ENCODE measurements at regions not wholly inside any gene's neighbourhood (a gene's known extent, or its start where the extent isn't known, plus 50 kb on each side); places are given as distances from the start of the nearest gene placed in this dataset.

DNA sequence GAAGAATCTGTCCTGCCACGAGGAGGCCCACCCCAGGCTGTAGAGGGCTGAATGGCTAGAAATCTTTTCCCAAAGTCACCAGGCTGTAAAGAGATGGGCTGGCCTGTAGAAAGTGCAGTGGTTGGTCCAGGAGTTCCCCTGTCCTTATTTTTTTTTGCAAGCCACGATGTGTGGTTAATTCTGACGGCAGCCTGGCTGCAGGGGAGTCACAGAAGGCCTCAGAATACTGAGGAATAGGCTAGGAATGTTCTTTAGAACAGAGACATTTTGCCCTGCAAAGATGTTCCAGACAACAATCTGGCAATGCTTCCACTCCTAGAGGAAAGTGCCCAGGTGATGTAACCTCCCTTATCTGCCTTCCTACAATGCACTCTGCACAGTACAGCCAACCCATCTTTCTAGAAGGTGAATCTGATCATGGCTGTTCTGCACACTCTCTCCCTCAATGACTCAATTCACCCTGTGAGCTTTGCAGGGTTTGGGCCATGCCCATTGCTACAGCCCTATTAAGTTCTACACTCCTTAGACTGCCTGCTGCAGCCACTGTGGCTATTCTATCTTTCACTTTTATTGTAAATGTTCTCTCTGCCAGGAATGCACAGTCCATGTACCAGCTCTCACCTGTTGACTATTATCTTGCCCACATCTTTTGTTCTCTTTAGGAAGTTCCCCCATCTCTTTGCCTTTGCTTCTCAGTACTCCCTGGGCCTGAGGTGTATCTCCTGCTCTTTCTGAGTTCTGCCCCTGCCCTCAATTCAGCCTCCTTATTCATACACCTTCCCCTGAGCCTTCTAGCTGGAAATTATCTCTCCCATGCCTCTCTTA lies 377.8 kb upstream of the CLINT1 start:
- Histone ChIP-seq H4K20me1 (ENCODE audit: insufficient read depth) (no peaks in the 10 kb centered on the region), H3F3A (ENCODE audit: insufficient read depth, low read depth) (no peaks in the 10 kb centered on the region), H3K4me2 (no peak overlapping the region), H3K36me3 (ENCODE audit: low read depth) (no peaks in the 10 kb centered on the region), H3K4me3 (no peak overlapping the region), H3K79me2 (ENCODE audit: low read depth) (no peaks in the 10 kb centered on the region), H3K9me2 (ENCODE audit: insufficient read depth) (no peaks in the 10 kb centered on the region), H3K4me1 (replicated peaks; ENCODE audit: insufficient read depth) (no peaks in the 10 kb centered on the region), H3K9me3 (ENCODE audit: insufficient read depth, low read depth) (no peaks in the 10 kb centered on the region), H3K27me3 (ENCODE audit: insufficient read depth, low read depth) (no peaks in the 10 kb centered on the region), H2AFZ (no peak overlapping the region), H3K27ac (no peak overlapping the region)
- no TSS peak for BruUV-seq (replicated peaks)
- CTCF ChIA-PET: no interaction called here
- intact Hi-C loops (cut with micrococcal nuclease; ENCODE audit: unreplicated experiment): no loop called here
- POLR2A ChIA-PET (ENCODE audit: unreplicated experiment): no interaction called here
- DNase-seq: no peak
- TF ChIP-seq, protein P1, sequence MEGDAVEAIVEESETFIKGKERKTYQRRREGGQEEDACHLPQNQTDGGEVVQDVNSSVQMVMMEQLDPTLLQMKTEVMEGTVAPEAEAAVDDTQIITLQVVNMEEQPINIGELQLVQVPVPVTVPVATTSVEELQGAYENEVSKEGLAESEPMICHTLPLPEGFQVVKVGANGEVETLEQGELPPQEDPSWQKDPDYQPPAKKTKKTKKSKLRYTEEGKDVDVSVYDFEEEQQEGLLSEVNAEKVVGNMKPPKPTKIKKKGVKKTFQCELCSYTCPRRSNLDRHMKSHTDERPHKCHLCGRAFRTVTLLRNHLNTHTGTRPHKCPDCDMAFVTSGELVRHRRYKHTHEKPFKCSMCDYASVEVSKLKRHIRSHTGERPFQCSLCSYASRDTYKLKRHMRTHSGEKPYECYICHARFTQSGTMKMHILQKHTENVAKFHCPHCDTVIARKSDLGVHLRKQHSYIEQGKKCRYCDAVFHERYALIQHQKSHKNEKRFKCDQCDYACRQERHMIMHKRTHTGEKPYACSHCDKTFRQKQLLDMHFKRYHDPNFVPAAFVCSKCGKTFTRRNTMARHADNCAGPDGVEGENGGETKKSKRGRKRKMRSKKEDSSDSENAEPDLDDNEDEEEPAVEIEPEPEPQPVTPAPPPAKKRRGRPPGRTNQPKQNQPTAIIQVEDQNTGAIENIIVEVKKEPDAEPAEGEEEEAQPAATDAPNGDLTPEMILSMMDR (conservative IDR thresholded peaks at IDR 0.05): no peak
- TF ChIP-seq EZH2 (IDR thresholded peaks at IDR 0.05; ENCODE audit: low read depth): no peak

DNA sequence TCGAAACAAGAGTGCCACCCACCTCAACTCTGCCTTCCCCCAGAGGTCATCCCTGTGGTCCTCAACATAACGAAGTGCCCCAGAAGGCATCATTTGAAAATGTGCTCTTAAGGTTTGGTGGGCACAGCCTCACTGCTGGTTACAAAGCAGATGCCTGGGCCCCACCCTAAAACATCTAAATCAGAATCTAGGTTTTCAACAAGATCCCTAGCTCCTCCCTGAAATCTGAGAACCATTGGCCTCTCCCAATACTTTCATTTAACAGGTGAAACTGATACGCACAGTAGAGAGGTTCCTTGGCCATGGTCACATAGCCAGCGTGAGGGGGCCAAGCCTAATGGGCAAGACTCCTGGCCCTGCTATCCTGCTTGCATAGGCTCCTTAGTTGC lies 376.2 kb upstream of the CLINT1 start:
- H3K27ac ChIP-seq: no peak overlapping the region
- H3K4me3 ChIP-seq: no peak overlapping the region
- ChIA-PET POLR2A (ENCODE audit: unreplicated experiment) (interaction anchor here (0.6 kb wide), 1 partner anchor 305 kb away, joined by 3 read pairs; no protein-coding TSS in a partner anchor), CTCF (no interaction called here)
- no TSS peak for BruUV-seq (replicated peaks)
- no peaks in the 10 kb centered on the region for H3F3A ChIP-seq (ENCODE audit: insufficient read depth, low read depth)
- no peaks in the 10 kb centered on the region for H3K9me2 ChIP-seq (ENCODE audit: insufficient read depth)
- TF ChIP-seq EZH2 (IDR thresholded peaks at IDR 0.05; ENCODE audit: low read depth): no peak
- TF ChIP-seq, protein P1 (conservative IDR thresholded peaks at IDR 0.05): no peak
- no peaks in the 10 kb centered on the region for H3K4me1 ChIP-seq (replicated peaks; ENCODE audit: insufficient read depth)
- no peaks in the 10 kb centered on the region for H3K36me3 ChIP-seq (ENCODE audit: low read depth)
- intact Hi-C loops (cut with micrococcal nuclease; ENCODE audit: unreplicated experiment): no loop called here
- H3K4me2 ChIP-seq: no peak overlapping the region
- H3K27me3 ChIP-seq (ENCODE audit: insufficient read depth, low read depth): no peaks in the 10 kb centered on the region
- H4K20me1 ChIP-seq (ENCODE audit: insufficient read depth): no peaks in the 10 kb centered on the region
- no peaks in the 10 kb centered on the region for H3K9me3 ChIP-seq (ENCODE audit: insufficient read depth, low read depth)
- no peak overlapping the region for H2AFZ ChIP-seq
- no peaks in the 10 kb centered on the region for H3K79me2 ChIP-seq (ENCODE audit: low read depth)
- DNase-seq: no peak

DNA sequence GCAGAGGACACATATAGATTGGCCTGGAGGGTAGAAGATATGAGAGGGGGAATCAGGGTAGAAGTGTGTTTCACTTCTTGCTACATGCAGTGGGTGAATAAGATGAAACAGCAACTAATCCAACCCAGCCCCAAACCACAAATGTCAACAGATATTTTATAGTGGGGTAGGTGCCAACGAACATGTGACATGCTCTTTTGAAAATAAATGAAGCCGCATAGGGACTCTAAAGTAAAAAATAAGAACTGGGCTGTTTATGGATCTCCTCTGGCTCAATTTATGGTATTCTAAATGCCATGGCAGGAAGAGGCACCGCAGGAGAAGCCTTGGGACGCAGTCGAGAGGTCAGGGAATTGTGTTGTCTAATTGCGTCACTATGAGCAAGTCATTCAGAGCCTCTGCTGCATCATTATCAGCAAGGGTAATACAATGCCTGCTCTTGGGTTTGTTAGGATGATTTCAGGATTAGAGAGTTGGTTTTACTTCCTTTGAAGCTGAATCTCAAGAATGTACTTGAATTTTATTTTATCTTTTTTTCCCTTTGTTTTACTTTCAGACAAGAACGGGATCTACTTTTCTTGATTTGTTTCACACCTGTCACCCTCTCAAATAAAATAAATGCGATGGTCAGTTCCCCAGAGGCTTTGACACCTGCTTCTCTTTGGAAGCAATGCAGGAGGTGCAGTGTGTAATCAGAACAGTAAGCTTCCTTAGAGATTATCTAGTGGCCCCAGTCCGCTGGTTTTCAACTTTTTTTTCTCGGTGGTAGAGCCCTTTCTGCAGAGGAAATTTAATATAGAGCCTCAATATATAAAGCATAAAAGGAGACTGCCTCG lies 375.6 kb upstream of the CLINT1 start:
- BruUV-seq (replicated peaks): no TSS peak
- intact Hi-C loops (cut with micrococcal nuclease; ENCODE audit: unreplicated experiment): no loop called here
- Histone ChIP-seq H3K27ac (no peak overlapping the region), H3K4me3 (no peak overlapping the region), H3K4me1 (replicated peaks; ENCODE audit: insufficient read depth) (no peaks in the 10 kb centered on the region), H4K20me1 (ENCODE audit: insufficient read depth) (no peaks in the 10 kb centered on the region), H2AFZ (no peak overlapping the region), H3F3A (ENCODE audit: insufficient read depth, low read depth) (no peaks in the 10 kb centered on the region), H3K9me3 (ENCODE audit: insufficient read depth, low read depth) (no peaks in the 10 kb centered on the region), H3K9me2 (ENCODE audit: insufficient read depth) (no peaks in the 10 kb centered on the region), H3K4me2 (no peak overlapping the region), H3K36me3 (ENCODE audit: low read depth) (no peaks in the 10 kb centered on the region), H3K79me2 (ENCODE audit: low read depth) (no peaks in the 10 kb centered on the region), H3K27me3 (ENCODE audit: insufficient read depth, low read depth) (no peaks in the 10 kb centered on the region)
- DNase-seq: no peak
- CTCF ChIA-PET: no interaction called here
- POLR2A ChIA-PET (ENCODE audit: unreplicated experiment): interaction anchor here (0.6 kb wide), 1 partner anchor 305 kb away, joined by 3 read pairs; no protein-coding TSS in a partner anchor
- TF ChIP-seq EZH2 (IDR thresholded peaks at IDR 0.05; ENCODE audit: low read depth): no peak
- TF ChIP-seq, protein P1 (conservative IDR thresholded peaks at IDR 0.05): no peak
